H1 (cell line): ENCODE measurements at regions not wholly inside any gene's neighbourhood (a gene's known extent, or its start where the extent isn't known, plus 50 kb on each side); places are given as distances from the start of the nearest gene placed in this dataset.

Experiments
- CTCF ChIA-PET: fragments of 300-600 bp; sonication (Branson Sonifier 250); formaldehyde crosslinking; loops from one replicate; lab custom pipeline; 2021; ENCODE audit not compliant: partially characterized antibody; lab: Charles Lee
- POLR2A ChIA-PET: fragments of 300-600 bp; sonication (Branson Sonifier 250); formaldehyde crosslinking; loops from one replicate; lab custom pipeline; 2021; ENCODE audit warnings: inconsistent platforms; ENCODE audit not compliant: partially characterized antibody; lab: Charles Lee
- DNase-seq, 2 experiments: peaks; one replicate each; pipeline versions ENCODE4 v3.0.0 to v3.0.0-alpha.2; 2010 to 2022; ENCODE audit warnings: low spot score in 2 of 2, low read depth in 1 of 2, mixed read lengths in 1 of 2
- FAIRE-seq: peaks from 2 replicates; lab custom pipeline; 2011; peaks lifted over from hg19 to GRCh38; lab: Jason Lieb, UNC
- H2AFZ ChIP-seq: 2 replicates; pipeline ENCODE4 v1.8.1; 2012; ENCODE audit warnings: low read length, inconsistent platforms
- H2AK5ac ChIP-seq: 2 replicates; pipeline ENCODE4 v1.6.1; 2013; ENCODE audit warnings: low read depth, low read length
- H2BK120ac ChIP-seq: replicated peaks from 2 replicates; pipeline ENCODE3; 2013; ENCODE audit warnings: low read depth, low read length, inconsistent platforms
- H2BK12ac ChIP-seq: 2 replicates; pipeline ENCODE4 v1.6.1; 2013; ENCODE audit warnings: low read depth, low read length
- H2BK15ac ChIP-seq: 2 replicates; pipeline ENCODE4 v1.6.1; 2013; ENCODE audit warnings: low read length
- H2BK20ac ChIP-seq: 2 replicates; pipeline ENCODE4 v1.6.1; 2013; ENCODE audit warnings: low read length
- H2BK5ac ChIP-seq: 2 replicates; pipeline ENCODE4 v1.6.1; 2013; ENCODE audit warnings: low read depth, low read length
- H3K14ac ChIP-seq: 2 replicates; pipeline ENCODE4 v1.6.1; 2013; ENCODE audit warnings: inconsistent platforms; ENCODE audit not compliant: insufficient read length
- H3K18ac ChIP-seq: 2 replicates; pipeline ENCODE4 v1.6.1; 2013; ENCODE audit warnings: low read length; ENCODE audit errors: extremely low read depth
- H3K23ac ChIP-seq: 2 replicates; pipeline ENCODE4 v1.6.1; 2013; ENCODE audit warnings: inconsistent platforms; ENCODE audit not compliant: insufficient read length
- H3K23me2 ChIP-seq: 2 replicates; pipeline ENCODE4 v1.6.1; 2013; ENCODE audit warnings: low read depth, low read length
- H3K27ac ChIP-seq: 2 replicates; pipeline ENCODE4 v1.6.1; 2011; ENCODE audit warnings: low read depth, low read length, inconsistent platforms
- H3K27me3 ChIP-seq, 4 experiments: replicated peaks in 1 of 4; 1 replicate in 1 of 4; 2 replicates in 3 of 4; pipeline versions ENCODE4 v1.6.1 to v1.8.1; 2011 to 2013; ENCODE audit warnings: low read length in 3 of 4, mild to moderate bottlenecking in 3 of 4, inconsistent platforms in 2 of 4, mixed read lengths in 2 of 4, moderate library complexity in 1 of 4; ENCODE audit not compliant: control insufficient read depth in 3 of 4, insufficient read depth in 3 of 4; ENCODE audit errors: extremely low read depth in 1 of 4
- H3K36me3 ChIP-seq, 4 experiments: 2 replicates each; pipeline versions ENCODE4 v1.6.1 to v1.8.1; 2011 to 2013; ENCODE audit warnings: mild to moderate bottlenecking in 4 of 4, low read length in 3 of 4, moderate library complexity in 2 of 4, control low read depth in 1 of 4, inconsistent platforms in 1 of 4; ENCODE audit not compliant: insufficient read depth in 4 of 4, control insufficient read depth in 2 of 4
- H3K4ac ChIP-seq: replicated peaks from 2 replicates; pipeline ENCODE3; 2013; ENCODE audit warnings: low read length, low read depth, mixed read lengths, inconsistent platforms; ENCODE audit not compliant: insufficient read length
- H3K4me1 ChIP-seq, 4 experiments: replicated peaks in 1 of 4; 1 replicate in 1 of 4; 2 replicates in 3 of 4; pipeline versions ENCODE4 v1.6.1 to v1.8.1; 2011 to 2013; ENCODE audit warnings: low read length in 3 of 4, inconsistent platforms in 2 of 4, mixed read lengths in 1 of 4; ENCODE audit not compliant: insufficient read depth in 4 of 4, control insufficient read depth in 3 of 4
- H3K4me2 ChIP-seq, 2 experiments: 2 replicates each; pipeline versions ENCODE4 v1.6.1 to v1.8.1; 2011 to 2013; ENCODE audit warnings: low read depth in 2 of 2, low read length in 2 of 2, control low read depth in 1 of 2, inconsistent platforms in 1 of 2, mild to moderate bottlenecking in 1 of 2; ENCODE audit not compliant: insufficient read depth in 1 of 2
- H3K4me3 ChIP-seq, 4 experiments: fragments of 200-600, 300-600 bp in 1 of 4; sonication (generic), shearing (Covaris generic), sonication (Bioruptor Twin) in 1 of 4; 2 replicates each; pipeline versions ENCODE4 v1.5.1 to v1.8.1; 2011 to 2016; ENCODE audit warnings: low read length in 4 of 4, low read depth in 3 of 4, control low read depth in 2 of 4, inconsistent platforms in 2 of 4, mild to moderate bottlenecking in 2 of 4, mixed read lengths in 1 of 4, moderate library complexity in 1 of 4; ENCODE audit not compliant: insufficient read depth in 2 of 4; ENCODE audit errors: extremely low read depth in 1 of 4
- H3K56ac ChIP-seq: replicated peaks from 2 replicates; pipeline ENCODE3; 2013; ENCODE audit warnings: low read depth, mild to moderate bottlenecking, mixed read lengths, low read length, inconsistent platforms; ENCODE audit not compliant: insufficient read length
- H3K79me1 ChIP-seq: 2 replicates; pipeline ENCODE4 v1.6.1; 2013; ENCODE audit warnings: low read depth, low read length, control low read depth
- H3K79me2 ChIP-seq, 2 experiments: 2 replicates each; pipeline versions ENCODE4 v1.6.1 to v1.8.1; 2012 to 2013; ENCODE audit warnings: low read length in 2 of 2, mild to moderate bottlenecking in 2 of 2, inconsistent platforms in 1 of 2; ENCODE audit not compliant: insufficient read depth in 2 of 2, control insufficient read depth in 1 of 2
- H3K9ac ChIP-seq, 4 experiments: replicated peaks in 1 of 4; 1 replicate in 1 of 4; 2 replicates in 3 of 4; pipeline versions ENCODE4 v1.6.1 to v1.8.1; 2011 to 2013; ENCODE audit warnings: low read depth in 3 of 4, low read length in 3 of 4, control low read depth in 2 of 4, mild to moderate bottlenecking in 2 of 4, moderate library complexity in 2 of 4, inconsistent platforms in 1 of 4; ENCODE audit errors: extremely low read depth in 1 of 4
- H3K9me3 ChIP-seq, 2 experiments: 2 replicates each; pipeline versions ENCODE4 v1.6.1 to v1.8.1; 2012 to 2013; ENCODE audit warnings: mild to moderate bottlenecking in 2 of 2, moderate library complexity in 2 of 2, control low read depth in 1 of 2, inconsistent platforms in 1 of 2, low read depth in 1 of 2, low read length in 1 of 2, mixed read lengths in 1 of 2; ENCODE audit not compliant: insufficient read depth in 2 of 2
- H4K20me1 ChIP-seq, 2 experiments: replicated peaks in 1 of 2; 2 replicates each; pipeline versions ENCODE3 to v1.8.1; 2011 to 2013; ENCODE audit warnings: inconsistent platforms in 2 of 2, low read length in 2 of 2, mild to moderate bottlenecking in 1 of 2; ENCODE audit not compliant: insufficient read depth in 2 of 2, control insufficient read depth in 1 of 2
- H4K5ac ChIP-seq: 2 replicates; pipeline ENCODE4 v1.6.1; 2013; ENCODE audit warnings: low read length, low read depth, mixed read lengths, inconsistent platforms; ENCODE audit not compliant: insufficient read length
- H4K8ac ChIP-seq: 2 replicates; pipeline ENCODE4 v1.8.0; 2013; ENCODE audit warnings: mild to moderate bottlenecking, moderate library complexity, low read length, inconsistent platforms; ENCODE audit not compliant: insufficient read depth; ENCODE audit errors: extremely low read depth
- H4K91ac ChIP-seq: replicated peaks from 2 replicates; pipeline ENCODE3; 2013; ENCODE audit warnings: low read length, mixed read lengths, inconsistent platforms; ENCODE audit not compliant: insufficient read length
- CBX5 ChIP-seq: fragments of 300-800, 300-1000 bp; sonication (generic); IDR thresholded peaks from 2 replicates; pipeline ENCODE4 v1.7.1; 2016; ENCODE audit warnings: antibody characterized with exemption, low read length, low read depth
- EP300 ChIP-seq, 2 experiments: IDR thresholded peaks; 1 replicate in 1 of 2; 2 replicates in 1 of 2; pipeline ENCODE4 v1.6.1; 2011 to 2012; ENCODE audit warnings: low read depth in 2 of 2, low read length in 2 of 2, mild to moderate bottlenecking in 2 of 2, borderline replicate concordance in 1 of 2, inconsistent platforms in 1 of 2, moderate library complexity in 1 of 2
- GABPA ChIP-seq: IDR thresholded peaks from 2 replicates; pipeline ENCODE4 v1.6.1; 2011; ENCODE audit warnings: mild to moderate bottlenecking, low read length, moderate library complexity, borderline replicate concordance; ENCODE audit not compliant: insufficient read depth
- GTF2F1 ChIP-seq: IDR thresholded peaks from 2 replicates; pipeline ENCODE4 v1.6.1; 2012; ENCODE audit warnings: low read depth, low read length, improper control_type of control experiment, borderline replicate concordance
- NRF1 ChIP-seq: IDR thresholded peaks from 2 replicates; pipeline ENCODE4 v1.6.1; 2011; ENCODE audit warnings: mild to moderate bottlenecking, low read depth, low read length, improper control_type of control experiment
- POLR2A ChIP-seq, 2 experiments: IDR thresholded peaks; 1 replicate in 1 of 2; 2 replicates in 1 of 2; pipeline ENCODE4 v1.6.1; 2011; ENCODE audit warnings: low read depth in 2 of 2, low read length in 2 of 2, mild to moderate bottlenecking in 2 of 2; ENCODE audit errors: control extremely low read depth in 1 of 2
- RAD21 ChIP-seq, 2 experiments: IDR thresholded peaks in 1 of 2; conservative IDR thresholded peaks in 1 of 2; 2 replicates each; pipeline ENCODE4 v1.6.1; 2011; ENCODE audit warnings: low read depth in 2 of 2, low read length in 2 of 2, improper control_type of control experiment in 1 of 2, inconsistent platforms in 1 of 2, mild to moderate bottlenecking in 1 of 2, moderate library complexity in 1 of 2
- RFX5 ChIP-seq: IDR thresholded peaks from 2 replicates; pipeline ENCODE4 v1.6.1; 2011; ENCODE audit warnings: low read depth, low read length, improper control_type of control experiment, borderline replicate concordance
- SIN3A ChIP-seq, 2 experiments: IDR thresholded peaks in 1 of 2; conservative IDR thresholded peaks in 1 of 2; 2 replicates each; pipeline ENCODE4 v1.6.1; 2011 to 2012; ENCODE audit warnings: low read length in 2 of 2, improper control_type of control experiment in 1 of 2, low read depth in 1 of 2, mild to moderate bottlenecking in 1 of 2
- TAF7 ChIP-seq: optimal IDR thresholded peaks from 2 replicates; pipeline ENCODE3; 2011; ENCODE audit warnings: low read depth, mild to moderate bottlenecking, inconsistent platforms, low read length, moderate library complexity, borderline replicate concordance
- USF2 ChIP-seq: IDR thresholded peaks from 2 replicates; pipeline ENCODE4 v1.6.1; 2011; ENCODE audit warnings: low read length, improper control_type of control experiment
- WGBS, 2 experiments: shearing (Covaris generic) in 1 of 2; methylation state at CpG; one replicate each; pipeline versions ENCODE4 v1.1.6 to v1.1.7; 2013 to 2015; ENCODE audit warnings: low lambda C conversion rate in 2 of 2, mixed read lengths in 2 of 2, inconsistent platforms in 1 of 2, low coverage in 1 of 2, missing lambda C conversion rate in 1 of 2; ENCODE audit not compliant: insufficient replicate concordance in 2 of 2, insufficient coverage in 1 of 2, insufficient read length in 1 of 2; ENCODE audit errors: extremely low coverage in 1 of 2, missing lambda C conversion rate in 1 of 2; 5-methylcytosine and 5-hydroxymethylcytosine counted together

GRCh38 chr1:105260001-105260400 is 1510.3 kb downstream of the AMY1C start:
- no peak overlapping the region for H4K8ac ChIP-seq
- no peak overlapping the region for H2BK12ac ChIP-seq
- no peak overlapping the region for H3K27ac ChIP-seq
- H3K27me3 ChIP-seq: no peaks in the 10 kb centered on the region
- FAIRE-seq (no peak), DNase-seq (no peak)
- no peak overlapping the region for H3K4me2 ChIP-seq
- no peak overlapping the region for H4K91ac ChIP-seq
- H3K56ac ChIP-seq: no peak overlapping the region
- no peak overlapping the region for H4K5ac ChIP-seq
- H3K79me1 ChIP-seq: no peaks in the 10 kb centered on the region
- H2BK5ac ChIP-seq: no peak overlapping the region
- H2AK5ac ChIP-seq: no peak overlapping the region
- no peak overlapping the region for H3K23ac ChIP-seq
- H3K23me2 ChIP-seq: no peaks in the 10 kb centered on the region; the same call in 1 of the 2 replicates
- no peak overlapping the region for H3K18ac ChIP-seq
- H3K4me3 ChIP-seq: no peak overlapping the region
- H3K79me2 ChIP-seq: no peaks in the 10 kb centered on the region
- ChIA-PET POLR2A (no interaction called here), CTCF (no interaction called here)
- H2BK15ac ChIP-seq: no peak overlapping the region
- no peaks in the 10 kb centered on the region for H4K20me1 ChIP-seq
- no peak overlapping the region for H3K9ac ChIP-seq
- no peak overlapping the region for H3K14ac ChIP-seq
- H3K4me1 ChIP-seq: no peaks in the 10 kb centered on the region
- no peak overlapping the region for H2AFZ ChIP-seq
- no peak overlapping the region for H2BK20ac ChIP-seq
- no peaks in the 10 kb centered on the region for H3K36me3 ChIP-seq
- no peak overlapping the region for H3K4ac ChIP-seq
- 87% methylated on average over 7 of the region's 7 CpGs; no CpG with 5 or more reads in 1 of the 2 experiments for WGBS, 2 experiments
- no peak for TF ChIP-seq TAF7
- no peak for TF ChIP-seq CBX5
- TF ChIP-seq POLR2A (IDR thresholded peaks at IDR 0.05; ENCODE audit: control extremely low read depth in 1 of 2, low read depth in 2 of 2, low read length in 2 of 2): no peak
- no peak for TF ChIP-seq RFX5
- no peak for TF ChIP-seq NRF1
- TF ChIP-seq SIN3A (conservative IDR thresholded peaks at IDR 0.05 in 1 of 2, IDR thresholded peaks at IDR 0.05 in 1 of 2; ENCODE audit: low read depth in 1 of 2, low read length in 2 of 2): no peak
- TF ChIP-seq RAD21 (IDR thresholded peaks at IDR 0.05 in 1 of 2, conservative IDR thresholded peaks at IDR 0.05 in 1 of 2; ENCODE audit: low read depth in 2 of 2, low read length in 2 of 2): no peak
- TF ChIP-seq USF2: no peak
- TF ChIP-seq GTF2F1: no peak
- TF ChIP-seq EP300 (IDR thresholded peaks at IDR 0.05; ENCODE audit: borderline replicate concordance in 1 of 2, low read depth in 2 of 2, low read length in 2 of 2): no peak
- TF ChIP-seq GABPA: no peak
- 0 out of 4 replicates have a peak, but pooled peaks cover 0 to 4% of the 10 kb centered on the region in 2 experiments for H3K9me3 ChIP-seq
- H2BK120ac ChIP-seq: no peak overlapping the region
